ENCODE measurements at regions not wholly inside any gene's neighbourhood (a gene's known extent, or its start where the extent isn't known, plus 50 kb on each side); places are given as distances from the start of the nearest gene placed in this dataset.

- Mint-ChIP-seq H3K27me3 (ENCODE audit: low read depth) (no peaks in the 10 kb centered on the region), H3K36me3 (ENCODE audit: low read depth) (no peaks in the 10 kb centered on the region), H3K27ac (no peak overlapping the region), H3K4me3 (no peak overlapping the region), H3K9me3 (ENCODE audit: insufficient read depth) (no peaks in the 10 kb centered on the region), H3K4me1 (ENCODE audit: low read depth) (no peaks in the 10 kb centered on the region)
- ATAC-seq (no peak), DNase-seq (no peak)
- POLR2A ChIA-PET = interaction anchor here (0.6 kb wide), 1 partner anchor 173 kb away, joined by 4 read pairs; no protein-coding TSS in a partner anchor
- CTCF ChIA-PET = no interaction called here
Measured at GRCh38 chr5:61953913-61954312, 352.1 kb upstream of the KIF2A start.

DNA sequence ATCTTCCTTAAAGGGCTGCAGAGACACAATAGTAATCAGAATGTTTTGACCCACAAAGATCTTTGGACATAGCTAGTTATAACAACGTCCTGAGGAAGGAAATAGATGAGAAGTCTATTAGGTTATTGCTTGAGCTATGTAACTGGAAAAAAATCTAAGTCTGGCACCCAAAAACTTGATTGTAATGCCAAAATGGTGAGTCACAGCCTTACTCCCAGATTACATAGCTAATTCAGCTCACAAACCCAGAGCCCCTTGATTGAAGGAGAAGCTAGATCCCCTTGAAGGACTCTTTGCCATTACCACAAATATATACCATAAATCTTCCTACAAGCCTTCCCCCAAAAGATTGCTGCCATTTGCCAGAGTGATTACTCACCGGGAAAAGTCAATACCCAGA, 341.8 kb upstream of the KIF2A start:
- Mint-ChIP-seq H3K4me1 (ENCODE audit: low read depth) (no peaks in the 10 kb centered on the region), H3K4me3 (no peak overlapping the region), H3K27ac (no peak overlapping the region), H3K27me3 (ENCODE audit: low read depth) (peaks cover 6% of the 10 kb centered on the region), H3K36me3 (ENCODE audit: low read depth) (no peaks in the 10 kb centered on the region), H3K9me3 (ENCODE audit: insufficient read depth) (no peaks in the 10 kb centered on the region)
- ChIA-PET CTCF (no interaction called here), POLR2A (no interaction called here)
- DNase-seq (no peak), ATAC-seq (no peak)

GRCh38 chr5:61965069-61965468, 340.9 kb upstream of the KIF2A start:
- no peak for DNase-seq
- ATAC-seq = no peak
- no peaks in the 10 kb centered on the region for H3K9me3 Mint-ChIP-seq (ENCODE audit: insufficient read depth)
- peaks cover 6% of the 10 kb centered on the region for H3K27me3 Mint-ChIP-seq (ENCODE audit: low read depth)
- no peaks in the 10 kb centered on the region for H3K4me1 Mint-ChIP-seq (ENCODE audit: low read depth)
- no peaks in the 10 kb centered on the region for H3K36me3 Mint-ChIP-seq (ENCODE audit: low read depth)
- ChIA-PET CTCF (no interaction called here), POLR2A (no interaction called here)
- H3K27ac Mint-ChIP-seq = no peak overlapping the region
- H3K4me3 Mint-ChIP-seq = no peak overlapping the region

- no peak for DNase-seq
- peaks cover 6% of the 10 kb centered on the region for H3K27me3 Mint-ChIP-seq (ENCODE audit: low read depth)
- no peaks in the 10 kb centered on the region for H3K36me3 Mint-ChIP-seq (ENCODE audit: low read depth)
- H3K9me3 Mint-ChIP-seq (ENCODE audit: insufficient read depth) = no peaks in the 10 kb centered on the region
- ChIA-PET POLR2A (no interaction called here), CTCF (no interaction called here)
- H3K4me1 Mint-ChIP-seq (ENCODE audit: low read depth) = no peaks in the 10 kb centered on the region
- H3K4me3 Mint-ChIP-seq = no peak overlapping the region
- no peak overlapping the region for H3K27ac Mint-ChIP-seq
- no peak for ATAC-seq
Measured at GRCh38 chr5:61965490-61965889, 340.5 kb upstream of the KIF2A start.

DNA sequence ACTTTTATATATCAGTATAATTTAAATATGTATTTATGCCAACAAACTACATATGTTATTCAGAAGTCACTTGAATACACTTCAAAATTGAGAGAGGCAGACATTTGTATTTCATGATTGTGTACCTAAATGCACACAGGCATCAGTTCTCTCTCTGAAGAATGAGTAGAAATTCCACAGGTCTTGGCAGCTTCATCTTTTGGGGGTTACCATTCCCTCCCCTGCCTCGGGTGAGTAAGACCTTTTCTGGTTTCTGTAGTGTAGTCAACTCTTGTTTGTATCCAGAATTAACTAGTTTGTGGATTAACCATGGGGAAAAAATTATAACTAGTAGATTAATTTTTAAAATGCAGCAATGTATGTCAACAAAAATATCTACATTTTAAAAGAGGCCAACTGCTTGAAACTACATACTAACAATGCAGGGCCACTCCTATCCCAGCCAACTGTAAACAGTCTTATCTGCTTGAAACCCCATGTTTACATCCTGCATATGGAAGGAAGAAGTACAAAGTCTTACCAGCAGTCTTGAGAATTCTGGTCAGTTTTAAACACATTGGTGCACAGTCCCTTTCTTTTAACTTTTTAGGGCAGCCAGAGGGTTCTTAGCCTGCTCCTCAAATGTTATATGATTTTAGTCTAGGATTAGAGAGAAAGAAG, 339.6 kb upstream of the KIF2A start:
- ATAC-seq (no peak), DNase-seq (no peak)
- no peak overlapping the region for H3K4me3 Mint-ChIP-seq
- H3K4me1 Mint-ChIP-seq (ENCODE audit: low read depth) = no peaks in the 10 kb centered on the region
- H3K27ac Mint-ChIP-seq = no peak overlapping the region
- peaks cover 6% of the 10 kb centered on the region for H3K27me3 Mint-ChIP-seq (ENCODE audit: low read depth)
- no peaks in the 10 kb centered on the region for H3K36me3 Mint-ChIP-seq (ENCODE audit: low read depth)
- ChIA-PET CTCF (no interaction called here), POLR2A (no interaction called here)
- H3K9me3 Mint-ChIP-seq (ENCODE audit: insufficient read depth) = no peaks in the 10 kb centered on the region

GRCh38 chr5:61966997-61967396, 339.0 kb upstream of the KIF2A start:
- no peaks in the 10 kb centered on the region for H3K36me3 Mint-ChIP-seq (ENCODE audit: low read depth)

DNA sequence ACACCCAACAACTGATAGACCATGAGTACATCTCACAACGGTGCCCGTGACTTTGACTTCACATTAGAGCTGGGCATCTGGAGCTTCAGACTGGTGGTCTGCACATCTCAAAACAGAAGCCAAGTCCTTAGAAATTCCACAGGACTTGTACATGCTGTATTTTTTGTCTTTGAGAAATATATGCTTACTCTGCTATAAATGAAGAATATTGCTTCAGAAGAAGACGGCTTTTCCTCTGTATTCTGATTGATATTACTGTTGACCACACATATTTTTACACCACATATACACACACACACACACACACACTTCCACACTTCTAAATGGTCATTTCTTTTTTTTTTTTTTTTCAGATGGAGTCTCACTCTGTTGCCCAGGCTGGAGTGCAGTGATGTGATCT, 338.3 kb upstream of the KIF2A start:
- Mint-ChIP-seq H3K27me3 (ENCODE audit: low read depth) (peaks cover 6% of the 10 kb centered on the region), H3K4me1 (ENCODE audit: low read depth) (no peaks in the 10 kb centered on the region), H3K9me3 (ENCODE audit: insufficient read depth) (no peaks in the 10 kb centered on the region), H3K36me3 (ENCODE audit: low read depth) (no peaks in the 10 kb centered on the region), H3K27ac (no peak overlapping the region), H3K4me3 (no peak overlapping the region)
- CTCF ChIA-PET = no interaction called here
- POLR2A ChIA-PET = no interaction called here
- DNase-seq (no peak), ATAC-seq (no peak)

More at GRCh38 chr5:61966997-61967396, 339.0 kb upstream of the KIF2A start:
- Mint-ChIP-seq H3K4me1 (ENCODE audit: low read depth) (no peaks in the 10 kb centered on the region), H3K9me3 (ENCODE audit: insufficient read depth) (no peaks in the 10 kb centered on the region), H3K27ac (no peak overlapping the region), H3K27me3 (ENCODE audit: low read depth) (peaks cover 6% of the 10 kb centered on the region), H3K4me3 (no peak overlapping the region)
- CTCF ChIA-PET = no interaction called here
- ATAC-seq (no peak), DNase-seq (no peak)
- POLR2A ChIA-PET = no interaction called here

- ChIA-PET CTCF (no interaction called here), POLR2A (no interaction called here)
- H3K27ac Mint-ChIP-seq = no peak overlapping the region
- DNase-seq = no peak
- no peaks in the 10 kb centered on the region for H3K9me3 Mint-ChIP-seq (ENCODE audit: insufficient read depth)
- ATAC-seq = no peak
- peaks cover 6% of the 10 kb centered on the region for H3K27me3 Mint-ChIP-seq (ENCODE audit: low read depth)
- no peaks in the 10 kb centered on the region for H3K4me1 Mint-ChIP-seq (ENCODE audit: low read depth)
- H3K4me3 Mint-ChIP-seq = no peak overlapping the region
- H3K36me3 Mint-ChIP-seq (ENCODE audit: low read depth) = no peaks in the 10 kb centered on the region
Measured at GRCh38 chr5:61969347-61969746, 336.7 kb upstream of the KIF2A start.

DNA sequence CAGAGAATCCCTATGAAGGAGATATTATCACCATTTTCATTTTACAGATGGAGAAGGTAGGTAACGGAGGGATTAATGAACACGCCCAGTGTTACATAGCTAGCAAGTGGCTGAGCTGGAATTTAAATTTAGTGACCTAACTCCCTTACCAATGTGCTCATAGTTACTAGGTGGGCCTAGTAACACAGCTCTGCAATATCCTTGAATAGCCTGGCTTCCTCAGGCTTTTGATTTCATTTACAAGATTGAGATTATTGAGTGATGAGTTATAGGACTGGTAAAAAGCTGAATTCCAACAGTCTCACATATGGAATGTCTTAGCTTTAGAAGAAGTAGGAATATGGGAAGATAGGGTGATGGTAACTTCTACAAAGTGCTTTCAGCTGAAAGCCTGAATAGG, 336.3 kb upstream of the KIF2A start:
- no peak overlapping the region for H3K27ac Mint-ChIP-seq
- no peak for ATAC-seq
- no peaks in the 10 kb centered on the region for H3K36me3 Mint-ChIP-seq (ENCODE audit: low read depth)
- no peaks in the 10 kb centered on the region for H3K9me3 Mint-ChIP-seq (ENCODE audit: insufficient read depth)
- no peak for DNase-seq
- H3K4me1 Mint-ChIP-seq (ENCODE audit: low read depth) = no peaks in the 10 kb centered on the region
- peaks cover 6% of the 10 kb centered on the region for H3K27me3 Mint-ChIP-seq (ENCODE audit: low read depth)
- POLR2A ChIA-PET = no interaction called here
- CTCF ChIA-PET = no interaction called here
- H3K4me3 Mint-ChIP-seq = no peak overlapping the region

- Mint-ChIP-seq H3K9me3 (ENCODE audit: insufficient read depth) (no peaks in the 10 kb centered on the region), H3K4me3 (no peak overlapping the region), H3K4me1 (ENCODE audit: low read depth) (no peaks in the 10 kb centered on the region), H3K36me3 (ENCODE audit: low read depth) (no peaks in the 10 kb centered on the region), H3K27me3 (ENCODE audit: low read depth) (peaks cover 6% of the 10 kb centered on the region), H3K27ac (no peak overlapping the region)
- ATAC-seq (no peak), DNase-seq (no peak)
- CTCF ChIA-PET = no interaction called here
- POLR2A ChIA-PET = no interaction called here
Measured at GRCh38 chr5:61970218-61970617, 335.8 kb upstream of the KIF2A start.

- Mint-ChIP-seq H3K27ac (no peak overlapping the region), H3K4me1 (ENCODE audit: low read depth) (no peaks in the 10 kb centered on the region), H3K36me3 (ENCODE audit: low read depth) (no peaks in the 10 kb centered on the region), H3K9me3 (ENCODE audit: insufficient read depth) (no peaks in the 10 kb centered on the region), H3K4me3 (no peak overlapping the region), H3K27me3 (ENCODE audit: low read depth) (no peaks in the 10 kb centered on the region)
- ATAC-seq = no peak
- ChIA-PET POLR2A (no interaction called here), CTCF (no interaction called here)
- no peak for DNase-seq
Measured at GRCh38 chr5:61974680-61975079, 331.3 kb upstream of the KIF2A start.

DNA sequence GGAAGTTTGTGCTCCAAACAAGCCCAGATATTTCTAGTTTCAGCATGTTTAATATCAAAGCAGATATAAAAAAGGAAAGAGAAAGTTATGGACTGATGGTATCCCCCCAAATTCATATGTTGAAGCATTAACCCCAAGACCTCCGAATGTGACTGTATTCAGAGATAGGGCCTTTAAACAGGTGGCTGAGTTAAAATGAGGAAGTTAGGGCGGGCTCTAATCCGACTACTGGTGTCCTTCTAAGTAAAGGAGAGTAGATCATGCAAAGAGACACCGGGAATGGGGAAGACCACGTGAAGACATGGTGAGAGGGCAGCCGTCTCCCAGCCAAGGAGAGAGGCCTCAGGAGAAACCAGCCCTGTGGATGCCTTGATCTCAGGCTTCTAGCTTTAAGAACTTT, 324.1 kb upstream of the KIF2A start:
- ChIA-PET CTCF (no interaction called here), POLR2A (no interaction called here)
- Mint-ChIP-seq H3K36me3 (ENCODE audit: low read depth) (no peaks in the 10 kb centered on the region), H3K9me3 (ENCODE audit: insufficient read depth) (no peaks in the 10 kb centered on the region), H3K4me1 (ENCODE audit: low read depth) (no peaks in the 10 kb centered on the region), H3K4me3 (no peak overlapping the region), H3K27ac (no peak overlapping the region), H3K27me3 (ENCODE audit: low read depth) (peaks cover 3% of the 10 kb centered on the region)
- DNase-seq (no peak), ATAC-seq (no peak)

DNA sequence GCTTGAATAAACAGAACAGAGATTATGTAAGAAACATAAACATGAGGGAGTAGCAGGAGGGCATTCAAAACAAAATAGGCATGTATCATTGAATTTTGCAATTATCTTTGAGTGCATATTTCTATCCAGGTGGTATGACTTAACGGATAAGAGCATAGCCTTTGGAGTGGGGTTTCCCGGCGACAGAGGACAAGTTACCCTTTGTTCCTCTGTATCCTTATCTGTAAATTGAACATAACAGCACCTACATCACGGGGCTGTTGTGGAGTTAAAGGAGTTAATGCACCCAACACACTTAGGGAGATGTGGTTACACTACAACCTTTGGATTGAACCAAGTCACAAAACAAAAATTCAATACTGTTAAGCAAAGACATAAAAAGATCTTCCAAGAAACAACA, 314.6 kb upstream of the KIF2A start:
- Mint-ChIP-seq H3K9me3 (ENCODE audit: insufficient read depth) (no peaks in the 10 kb centered on the region), H3K36me3 (ENCODE audit: low read depth) (no peaks in the 10 kb centered on the region), H3K4me3 (no peak overlapping the region), H3K4me1 (ENCODE audit: low read depth) (no peaks in the 10 kb centered on the region), H3K27me3 (ENCODE audit: low read depth) (no peaks in the 10 kb centered on the region), H3K27ac (no peak overlapping the region)
- POLR2A ChIA-PET = no interaction called here
- CTCF ChIA-PET = no interaction called here
- no peak for DNase-seq
- no peak for ATAC-seq

All from activated CD8-positive, alpha-beta T cell treated with anti-CD3 and anti-CD28 coated beads, Interleukin-2, amount 10 ng/mL, durations not matched to agents 7 days and 5 days (primary cell).